H9 (cell line): ENCODE measurements at regions not wholly inside any gene's neighbourhood (a gene's known extent, or its start where the extent isn't known, plus 50 kb on each side); places are given as distances from the start of the nearest gene placed in this dataset.

Experiments used
- DNase-seq: peaks from one replicate; pipeline ENCODE4 v3.0.0-alpha.2; 2017
- H2AFZ ChIP-seq: one replicate; pipeline ENCODE4 v1.6.1; 2013; ENCODE audit warnings: mild to moderate bottlenecking, low read length, control low read depth, moderate library complexity
- H2AK5ac ChIP-seq: 2 replicates; pipeline ENCODE4 v1.6.1; 2013; ENCODE audit warnings: low read length, control low read depth, mixed read lengths; ENCODE audit not compliant: insufficient read length
- H2BK120ac ChIP-seq: one replicate; pipeline ENCODE4 v1.6.1; 2013; ENCODE audit warnings: low read depth, mild to moderate bottlenecking, low read length, control low read depth, inconsistent platforms; ENCODE audit not compliant: poor library complexity, severe bottlenecking
- H2BK12ac ChIP-seq: 2 replicates; pipeline ENCODE4 v1.6.1; 2013; ENCODE audit warnings: low read length, control low read depth, mixed read lengths, low read depth; ENCODE audit not compliant: insufficient read length
- H2BK15ac ChIP-seq: 2 replicates; pipeline ENCODE4 v1.6.1; 2013; ENCODE audit warnings: low read depth, low read length, control low read depth
- H2BK20ac ChIP-seq: one replicate; pipeline ENCODE4 v1.6.1; 2013; ENCODE audit warnings: low read depth, mild to moderate bottlenecking, low read length, control low read depth, inconsistent platforms; ENCODE audit not compliant: poor library complexity, severe bottlenecking
- H2BK5ac ChIP-seq: 2 replicates; pipeline ENCODE4 v1.6.1; 2013; ENCODE audit warnings: low read length, control low read depth, mixed read lengths; ENCODE audit not compliant: insufficient read length
- H3K14ac ChIP-seq: 2 replicates; pipeline ENCODE4 v1.6.1; 2013; ENCODE audit warnings: low read length, control low read depth; ENCODE audit not compliant: insufficient read depth
- H3K18ac ChIP-seq: 2 replicates; pipeline ENCODE4 v1.6.1; 2013; ENCODE audit warnings: low read depth, mild to moderate bottlenecking, mixed read lengths, low read length, control low read depth; ENCODE audit not compliant: insufficient read length
- H3K23ac ChIP-seq: 2 replicates; pipeline ENCODE4 v1.6.1; 2013; ENCODE audit warnings: low read length, control low read depth, mixed read lengths, low read depth; ENCODE audit not compliant: insufficient read length
- H3K23me2 ChIP-seq: 2 replicates; pipeline ENCODE4 v1.6.1; 2013; ENCODE audit warnings: low read depth, mild to moderate bottlenecking, mixed read lengths, low read length, control low read depth; ENCODE audit not compliant: insufficient read length, poor library complexity, severe bottlenecking
- H3K27ac ChIP-seq: 2 replicates; pipeline ENCODE4 v1.5.1; 2013; ENCODE audit warnings: low read length, control low read depth, mixed read lengths, low read depth; ENCODE audit not compliant: insufficient read length
- H3K27me3 ChIP-seq: 2 replicates; pipeline ENCODE4 v1.6.1; 2013; ENCODE audit warnings: low read length, control low read depth, inconsistent platforms; ENCODE audit not compliant: insufficient read depth
- H3K4ac ChIP-seq: 2 replicates; pipeline ENCODE4 v1.6.1; 2013; ENCODE audit warnings: low read depth, mild to moderate bottlenecking, control low read depth, inconsistent platforms, low read length, moderate library complexity
- H3K4me1 ChIP-seq: 2 replicates; pipeline ENCODE4 v1.6.1; 2013; ENCODE audit warnings: low read length, control low read depth, inconsistent platforms; ENCODE audit not compliant: insufficient read depth
- H3K4me2 ChIP-seq: 2 replicates; pipeline ENCODE4 v1.6.1; 2013; ENCODE audit warnings: low read length, control low read depth, mixed read lengths; ENCODE audit not compliant: insufficient read length, insufficient read depth
- H3K56ac ChIP-seq: 2 replicates; pipeline ENCODE4 v1.6.1; 2013; ENCODE audit warnings: low read depth, mild to moderate bottlenecking, mixed read lengths, low read length, control low read depth; ENCODE audit not compliant: insufficient read length
- H3K79me1 ChIP-seq: 2 replicates; pipeline ENCODE4 v1.6.1; 2013; ENCODE audit warnings: low read depth, mild to moderate bottlenecking, moderate library complexity, low read length, control low read depth, inconsistent platforms; ENCODE audit not compliant: insufficient read depth, poor library complexity, severe bottlenecking
- H3K79me2 ChIP-seq: 2 replicates; pipeline ENCODE4 v1.6.1; 2013; ENCODE audit warnings: low read length, control low read depth, inconsistent platforms; ENCODE audit not compliant: insufficient read depth
- H3K9ac ChIP-seq: 2 replicates; pipeline ENCODE4 v1.6.1; 2013; ENCODE audit warnings: low read length, control low read depth, mixed read lengths; ENCODE audit not compliant: insufficient read length; ENCODE audit errors: extremely low read depth
- H3K9me3 ChIP-seq: one replicate; pipeline ENCODE4 v1.6.1; 2013; ENCODE audit warnings: low read depth, low read length, inconsistent platforms; ENCODE audit not compliant: control insufficient read depth
- H3T11ph ChIP-seq: one replicate; pipeline ENCODE4 v1.6.1; 2013; ENCODE audit warnings: mild to moderate bottlenecking, low read length, control low read depth, inconsistent platforms
- H4K20me1 ChIP-seq: one replicate; pipeline ENCODE4 v1.6.1; 2013; ENCODE audit not compliant: control insufficient read depth, insufficient read length, insufficient read depth
- H4K5ac ChIP-seq: 2 replicates; pipeline ENCODE4 v1.6.1; 2013; ENCODE audit warnings: low read depth, mild to moderate bottlenecking, mixed read lengths, low read length, control low read depth; ENCODE audit not compliant: insufficient read length
- H4K8ac ChIP-seq: replicated peaks from 2 replicates; pipeline ENCODE4 v1.6.1; 2013; ENCODE audit warnings: low read length, control low read depth, mixed read lengths, low read depth; ENCODE audit not compliant: insufficient read length
- H4K91ac ChIP-seq: 2 replicates; pipeline ENCODE4 v1.6.1; 2013; ENCODE audit warnings: low read depth, mild to moderate bottlenecking, moderate library complexity, mixed read lengths, low read length, control low read depth; ENCODE audit not compliant: insufficient read length
- H3K27ac Mint-ChIP-seq, 3 experiments: 2 replicates in 2 of 3; 3 replicates in 1 of 3; pipeline ENCODE4 v1.8.0; 2020 to 2021; ENCODE audit warnings: mixed read lengths in 3 of 3, mild to moderate bottlenecking in 1 of 3, moderate library complexity in 1 of 3
- H3K27me3 Mint-ChIP-seq: 2 replicates; pipeline ENCODE4 v1.8.0; 2021; ENCODE audit warnings: low read depth, mild to moderate bottlenecking, moderate library complexity, mixed read lengths
- H3K36me3 Mint-ChIP-seq, 3 experiments: 2 replicates in 2 of 3; 3 replicates in 1 of 3; pipeline ENCODE4 v1.8.0; 2020 to 2021; ENCODE audit warnings: low read depth in 3 of 3, mixed read lengths in 3 of 3; ENCODE audit not compliant: insufficient read depth in 1 of 3
- H3K4me1 Mint-ChIP-seq, 2 experiments: 2 replicates each; pipeline ENCODE4 v1.8.0; 2020; ENCODE audit warnings: mixed read lengths in 2 of 2
- H3K4me3 Mint-ChIP-seq, 2 experiments: 2 replicates in 1 of 2; 3 replicates in 1 of 2; pipeline ENCODE4 v1.8.0; 2020 to 2021; ENCODE audit warnings: mild to moderate bottlenecking in 2 of 2, mixed read lengths in 2 of 2, moderate library complexity in 1 of 2
- H3K9me3 Mint-ChIP-seq, 2 experiments: 2 replicates in 1 of 2; 3 replicates in 1 of 2; pipeline ENCODE4 v1.8.0; 2020; ENCODE audit warnings: mild to moderate bottlenecking in 2 of 2, mixed read lengths in 2 of 2, moderate library complexity in 1 of 2
- WGBS: extraction: QIAGEN DNeasy Blood & Tissue Kit; methylation state at CpG from one replicate; pipeline ENCODE4 v1.1.7; 2013; ENCODE audit warnings: missing lambda C conversion rate, low lambda C conversion rate, mixed read lengths; ENCODE audit not compliant: insufficient read length; ENCODE audit errors: extremely low coverage; 5-methylcytosine and 5-hydroxymethylcytosine counted together
- TF ChIP-seq, protein P1 (sequence below): fragments of 200-600 bp; sonication (generic); conservative IDR thresholded peaks from 3 replicates; pipeline ENCODE4 v1.8.0; 2021; ENCODE audit warnings: antibody characterized with exemption, mild to moderate bottlenecking

DNA sequence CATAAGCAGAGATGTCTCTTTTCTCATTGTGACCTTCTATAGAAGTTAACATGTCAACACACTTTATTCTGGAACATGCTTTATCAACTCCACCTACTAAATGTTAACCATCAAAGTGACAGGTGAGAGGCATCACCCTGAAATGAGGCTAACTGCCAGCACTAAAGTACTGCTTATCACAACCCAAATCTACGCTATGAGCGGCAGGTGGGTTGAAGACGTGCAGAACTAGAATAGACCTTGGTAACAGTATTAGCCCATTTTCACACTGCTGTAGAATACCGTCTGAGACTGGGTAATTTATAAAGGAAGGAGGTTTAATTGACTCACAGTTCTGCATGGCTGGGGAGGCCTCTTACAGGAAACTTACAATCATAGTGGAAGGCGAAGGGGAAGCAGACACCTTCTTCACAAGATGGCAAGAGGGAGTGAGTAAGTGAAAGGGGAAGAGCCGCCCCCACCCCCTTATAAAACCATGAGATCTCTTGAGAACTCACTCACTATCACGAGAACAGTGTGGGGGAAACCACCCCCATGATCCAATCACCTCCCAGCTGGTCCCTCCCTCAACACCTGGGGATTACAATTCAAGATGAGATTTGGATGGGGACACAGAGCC, 359.0 kb downstream of the SEC23A start:
- H2BK12ac ChIP-seq: no peak overlapping the region
- no peak overlapping the region for H2BK5ac ChIP-seq
- Mint-ChIP-seq H3K27me3 (no peaks in the 10 kb centered on the region), H3K27ac (peak overlapping the region in 1 of 3 experiments; percentile 24; a peak in 1 of 7 replicates), H3K36me3 (no peaks in the 10 kb centered on the region), H3K9me3 (no peaks in the 10 kb centered on the region), H3K4me3 (no peak overlapping the region), H3K4me1 (peaks cover 6 to 7% of the 10 kb centered on the region in 2 experiments)
- H2AK5ac ChIP-seq: no peak overlapping the region
- no peaks in the 10 kb centered on the region for H3K23me2 ChIP-seq
- H4K91ac ChIP-seq: no peak overlapping the region
- no peaks in the 10 kb centered on the region for H3K4me1 ChIP-seq
- no peaks in the 10 kb centered on the region for H3K27me3 ChIP-seq
- H2BK120ac ChIP-seq: no peak overlapping the region
- H3K23ac ChIP-seq: no peak overlapping the region
- no peak overlapping the region for H4K8ac ChIP-seq
- H3K56ac ChIP-seq: no peak overlapping the region
- H2AFZ ChIP-seq: no peak overlapping the region
- H3K9me3 ChIP-seq: no peaks in the 10 kb centered on the region
- no peak overlapping the region for H3K4ac ChIP-seq
- no peak overlapping the region for H2BK20ac ChIP-seq
- no peak overlapping the region for H3K18ac ChIP-seq
- no peak overlapping the region for H3T11ph ChIP-seq
- no peaks in the 10 kb centered on the region for H3K79me1 ChIP-seq
- no peak overlapping the region for H3K4me2 ChIP-seq
- H3K27ac ChIP-seq: no peak overlapping the region
- H4K5ac ChIP-seq: no peak overlapping the region
- H3K9ac ChIP-seq: no peak overlapping the region
- no peak overlapping the region for H2BK15ac ChIP-seq
- no peaks in the 10 kb centered on the region for H3K79me2 ChIP-seq
- H4K20me1 ChIP-seq: no peaks in the 10 kb centered on the region
- no CpG with 5 or more reads among the region's 7 CpGs for WGBS
- DNase-seq: no peak
- TF ChIP-seq, protein P1, sequence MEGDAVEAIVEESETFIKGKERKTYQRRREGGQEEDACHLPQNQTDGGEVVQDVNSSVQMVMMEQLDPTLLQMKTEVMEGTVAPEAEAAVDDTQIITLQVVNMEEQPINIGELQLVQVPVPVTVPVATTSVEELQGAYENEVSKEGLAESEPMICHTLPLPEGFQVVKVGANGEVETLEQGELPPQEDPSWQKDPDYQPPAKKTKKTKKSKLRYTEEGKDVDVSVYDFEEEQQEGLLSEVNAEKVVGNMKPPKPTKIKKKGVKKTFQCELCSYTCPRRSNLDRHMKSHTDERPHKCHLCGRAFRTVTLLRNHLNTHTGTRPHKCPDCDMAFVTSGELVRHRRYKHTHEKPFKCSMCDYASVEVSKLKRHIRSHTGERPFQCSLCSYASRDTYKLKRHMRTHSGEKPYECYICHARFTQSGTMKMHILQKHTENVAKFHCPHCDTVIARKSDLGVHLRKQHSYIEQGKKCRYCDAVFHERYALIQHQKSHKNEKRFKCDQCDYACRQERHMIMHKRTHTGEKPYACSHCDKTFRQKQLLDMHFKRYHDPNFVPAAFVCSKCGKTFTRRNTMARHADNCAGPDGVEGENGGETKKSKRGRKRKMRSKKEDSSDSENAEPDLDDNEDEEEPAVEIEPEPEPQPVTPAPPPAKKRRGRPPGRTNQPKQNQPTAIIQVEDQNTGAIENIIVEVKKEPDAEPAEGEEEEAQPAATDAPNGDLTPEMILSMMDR: no peak
- no peak overlapping the region for H3K14ac ChIP-seq
